Panc1 (cell line): ENCODE measurements at regions not wholly inside any gene's neighbourhood (a gene's known extent, or its start where the extent isn't known, plus 50 kb on each side); places are given as distances from the start of the nearest gene placed in this dataset.

Source experiments
- ATAC-seq: fragments of 200-7000 bp; cut with Tn5 transposase; 2 replicates; pipeline ENCODE4 v1.9.1; 2020; ENCODE audit warnings: mild to moderate bottlenecking, moderate library complexity
- BruUV-seq: library from RNA; stranded (reverse); fragments of 400-500 nt; replicated peaks from 2 replicates; lab custom pipeline; 2021; lab: Mats Ljungman, UMichigan
- CTCF ChIA-PET: fragments of 300-600 bp; sonication (Branson Sonifier 250); formaldehyde crosslinking; loops from one replicate; lab custom pipeline; 2022; ENCODE audit warnings: antibody characterized with exemption; lab: Charles Lee
- POLR2A ChIA-PET: fragments of 300-600 bp; sonication (Branson Sonifier 250); formaldehyde crosslinking; loops from one replicate; lab custom pipeline; 2022; ENCODE audit warnings: antibody characterized with exemption; lab: Charles Lee
- DNase-seq: peaks from one replicate; pipeline ENCODE4 v3.0.0-alpha.2; 2010; ENCODE audit warnings: low read depth, low spot score
- H3K27ac ChIP-seq: 2 replicates; pipeline ENCODE4 v1.5.1; 2011; ENCODE audit warnings: mild to moderate bottlenecking, low read length, inconsistent platforms
- H3K27me3 ChIP-seq: fragments of 200-500 bp; sonication (Bioruptor generic); 2 replicates; pipeline ENCODE4 v1.6.0; 2014; ENCODE audit warnings: low read length, inconsistent platforms; ENCODE audit not compliant: control insufficient read depth, insufficient read depth
- H3K36me3 ChIP-seq: fragments of 200-500 bp; sonication (Bioruptor generic); 2 replicates; pipeline ENCODE4 v1.5.1; 2014; ENCODE audit warnings: inconsistent platforms, mild to moderate bottlenecking, low read length, moderate library complexity; ENCODE audit not compliant: control insufficient read depth, insufficient read depth
- H3K4me1 ChIP-seq: 2 replicates; pipeline ENCODE4 v1.5.1; 2011; ENCODE audit warnings: inconsistent platforms, mild to moderate bottlenecking, low read length, moderate library complexity; ENCODE audit not compliant: control insufficient read depth, insufficient read depth
- H3K4me3 ChIP-seq, 2 experiments: 2 replicates each; pipeline ENCODE4 v1.5.1; 2011 to 2012; ENCODE audit warnings: low read depth in 2 of 2, low read length in 2 of 2, mild to moderate bottlenecking in 2 of 2, inconsistent platforms in 1 of 2, moderate library complexity in 1 of 2
- H3K9me3 ChIP-seq: fragments of 200-500 bp; sonication (Bioruptor generic); 2 replicates; pipeline ENCODE4 v1.5.1; 2014; ENCODE audit warnings: low read depth, mild to moderate bottlenecking, inconsistent platforms, low read length, moderate library complexity; ENCODE audit not compliant: control insufficient read depth, insufficient read depth
- CTCF ChIP-seq: fragments of 450-650 bp; IDR thresholded peaks from 2 replicates; pipeline ENCODE4 v1.5.1; 2017; ENCODE audit warnings: mild to moderate bottlenecking
- POLR2AphosphoS5 ChIP-seq: IDR thresholded peaks from 2 replicates; pipeline ENCODE4 v1.6.1; 2012; ENCODE audit warnings: mild to moderate bottlenecking, low read depth, low read length, moderate library complexity
- REST ChIP-seq, 2 experiments: IDR thresholded peaks; 2 replicates each; pipeline ENCODE4 v1.6.1; 2011 to 2012; ENCODE audit warnings: low read depth in 2 of 2, control low read depth in 1 of 2, low read length in 1 of 2, mild to moderate bottlenecking in 1 of 2, moderate library complexity in 1 of 2; ENCODE audit not compliant: insufficient read depth in 1 of 2
- SIN3A ChIP-seq: IDR thresholded peaks from 2 replicates; pipeline ENCODE4 v1.6.1; 2012; ENCODE audit warnings: low read depth, mild to moderate bottlenecking, low read length, moderate library complexity, borderline replicate concordance; ENCODE audit not compliant: insufficient read depth
- TCF7L2 ChIP-seq: IDR thresholded peaks from 2 replicates; pipeline ENCODE4 v1.6.1; 2011; ENCODE audit warnings: mild to moderate bottlenecking, low read depth, low read length, inconsistent platforms
- in situ Hi-C: cut with HindIII; loops from 2 replicates; pipeline ENCODE4 v1.10.0; 2016; ENCODE audit warnings: low sequenced_read_pairs, low pct_unique_long_range_greater_than_20kb
- intact Hi-C: fragments of 100-400 bp; cut with micrococcal nuclease; formaldehyde crosslinking; loops from one replicate; pipeline ENCODE4 v1.10.0; 2022; ENCODE audit not compliant: unreplicated experiment

- BruUV-seq, result no TSS peak
- no peak for TF ChIP-seq SIN3A
- no peak for TF ChIP-seq REST (IDR thresholded peaks at IDR 0.05; ENCODE audit: insufficient read depth in 1 of 2, low read depth in 2 of 2, low read length in 1 of 2)
- no peak for TF ChIP-seq POLR2AphosphoS5
- TF ChIP-seq CTCF, result no peak
- no peak for TF ChIP-seq TCF7L2
- DNase-seq (no peak), ATAC-seq (no peak)
- ChIA-PET POLR2A (no interaction called here), CTCF (no interaction called here)
- no peaks in the 10 kb centered on the region for H3K27me3 ChIP-seq
- H3K4me3 ChIP-seq, result no peak overlapping the region
- H3K9me3 ChIP-seq, result 0 out of 2 replicates have a peak, but pooled peaks cover 4% of the 10 kb centered on the region
- intact Hi-C loops, result no loop called here
- in situ Hi-C loops, result no loop called here
- no peaks in the 10 kb centered on the region for H3K36me3 ChIP-seq
- H3K4me1 ChIP-seq, result no peaks in the 10 kb centered on the region
- no peak overlapping the region for H3K27ac ChIP-seq
Measured at GRCh38 chr5:15214010-15214409, 286.0 kb upstream of the FBXL7 start.

- BruUV-seq, result no TSS peak
- intact Hi-C loops, result no loop called here
- ATAC-seq (no peak), DNase-seq (no peak)
- Histone ChIP-seq H3K4me3 (no peak overlapping the region), H3K36me3 (no peaks in the 10 kb centered on the region), H3K27me3 (no peaks in the 10 kb centered on the region), H3K9me3 (0 out of 2 replicates have a peak, but pooled peaks cover 4% of the 10 kb centered on the region), H3K27ac (no peak overlapping the region), H3K4me1 (no peaks in the 10 kb centered on the region)
- POLR2A ChIA-PET, result no interaction called here
- TF ChIP-seq POLR2AphosphoS5, result no peak
- TF ChIP-seq CTCF, result no peak
- TF ChIP-seq TCF7L2, result no peak
- TF ChIP-seq REST (IDR thresholded peaks at IDR 0.05; ENCODE audit: insufficient read depth in 1 of 2, low read depth in 2 of 2, low read length in 1 of 2), result no peak
- no peak for TF ChIP-seq SIN3A
- in situ Hi-C loops, result no loop called here
- CTCF ChIA-PET, result no interaction called here
Measured at GRCh38 chr5:15209053-15209762, 290.8 kb upstream of the FBXL7 start.
